Neural cell (in vitro differentiated cells): ENCODE measurements at regions not wholly inside any gene's neighbourhood (a gene's known extent, or its start where the extent isn't known, plus 50 kb on each side); places are given as distances from the start of the nearest gene placed in this dataset.

ENCODE experiments used
- H2AFZ ChIP-seq: fragments of 200-600, 300-800 bp; sonication (generic), shearing (Covaris generic); 2 replicates; pipeline ENCODE4 v1.6.0; 2014; ENCODE audit warnings: low read depth, mild to moderate bottlenecking, antibody characterized with exemption, low read length, moderate library complexity
- H3F3A ChIP-seq: fragments of 200-600 bp; shearing (Covaris generic); 2 replicates; pipeline ENCODE4 v1.6.1; 2016; ENCODE audit warnings: mild to moderate bottlenecking, moderate library complexity, mixed read lengths, antibody characterized with exemption, low read length; ENCODE audit not compliant: insufficient read depth, poor library complexity, severe bottlenecking
- H3K27ac ChIP-seq: fragments of 200-600, 300-800 bp; sonication (generic), shearing (Covaris generic); 2 replicates; pipeline ENCODE4 v1.5.1; 2014; ENCODE audit warnings: mild to moderate bottlenecking, low read length, moderate library complexity
- H3K27me3 ChIP-seq: fragments of 300-800, 200-600 bp; sonication (generic), shearing (Covaris generic); 2 replicates; pipeline ENCODE4 v1.6.0; 2014; ENCODE audit warnings: mild to moderate bottlenecking, low read depth, low read length, moderate library complexity; ENCODE audit not compliant: insufficient read depth
- H3K36me3 ChIP-seq: fragments of 300-800, 200-600 bp; sonication (generic), shearing (Covaris generic); 2 replicates; pipeline ENCODE4 v1.5.1; 2014; ENCODE audit warnings: mild to moderate bottlenecking, antibody characterized with exemption, low read length, moderate library complexity; ENCODE audit not compliant: insufficient read depth
- H3K4me2 ChIP-seq: fragments of 300-800, 200-600 bp; sonication (generic), shearing (Covaris generic); 2 replicates; pipeline ENCODE4 v1.6.0; 2014; ENCODE audit warnings: mild to moderate bottlenecking, low read length
- H3K4me3 ChIP-seq: fragments of 300-800, 200-600 bp; sonication (generic), shearing (Covaris generic); 2 replicates; pipeline ENCODE4 v1.5.1; 2014; ENCODE audit warnings: mild to moderate bottlenecking, low read length, moderate library complexity
- H3K79me2 ChIP-seq: fragments of 200-600 bp; shearing (Covaris generic); replicated peaks from 2 replicates; pipeline ENCODE4 v1.6.0; 2014; ENCODE audit warnings: mild to moderate bottlenecking, low read length, moderate library complexity; ENCODE audit not compliant: insufficient read depth
- H3K9ac ChIP-seq: fragments of 300-800, 200-600 bp; sonication (generic), shearing (Covaris generic); 2 replicates; pipeline ENCODE4 v1.6.1; 2016; ENCODE audit warnings: mild to moderate bottlenecking, low read length, mixed read lengths
- H3K9me2 ChIP-seq: fragments of 200-600 bp; shearing (Covaris generic); 2 replicates; pipeline ENCODE4 v1.6.1; 2016; ENCODE audit warnings: mild to moderate bottlenecking, low read length, mixed read lengths; ENCODE audit not compliant: insufficient read depth
- H3K9me3 ChIP-seq: fragments of 200-600, 300-800 bp; sonication (generic), shearing (Covaris generic); 2 replicates; pipeline ENCODE4 v1.6.1; 2016; ENCODE audit warnings: mild to moderate bottlenecking, mixed run types, low read length, moderate library complexity, mixed read lengths
- H4K20me1 ChIP-seq: fragments of 200-600 bp; shearing (Covaris generic); 2 replicates; pipeline ENCODE4 v1.6.1; 2016; ENCODE audit warnings: mild to moderate bottlenecking, mixed run types; ENCODE audit not compliant: insufficient read depth
- CTCF ChIP-seq: fragments of 450-650 bp; IDR thresholded peaks from 2 replicates; pipeline ENCODE4 v1.5.1; 2014; ENCODE audit warnings: antibody characterized with exemption, mild to moderate bottlenecking, moderate library complexity; ENCODE audit not compliant: poor library complexity, severe bottlenecking
- EP300 ChIP-seq: fragments of 450-650 bp; conservative IDR thresholded peaks from 2 replicates; pipeline ENCODE4 v1.6.1; 2014; ENCODE audit warnings: antibody characterized with exemption, mild to moderate bottlenecking, moderate library complexity; ENCODE audit not compliant: poor library complexity, severe bottlenecking
- EZH2 ChIP-seq: fragments of 200-600, 300-800 bp; shearing (Covaris generic), sonication (generic); IDR thresholded peaks from 2 replicates; pipeline ENCODE4 v1.6.1; 2014; ENCODE audit warnings: antibody characterized with exemption, low read length, borderline replicate concordance, mild to moderate bottlenecking; ENCODE audit not compliant: insufficient read depth, poor library complexity, severe bottlenecking
- MXI1 ChIP-seq: fragments of 450-650 bp; conservative IDR thresholded peaks from 2 replicates; pipeline ENCODE4 v1.6.1; 2014; ENCODE audit warnings: antibody characterized with exemption, mild to moderate bottlenecking; ENCODE audit not compliant: poor library complexity, severe bottlenecking
- POLR2AphosphoS5 ChIP-seq: IDR thresholded peaks from 2 replicates; pipeline ENCODE4 v1.6.1; 2012
- RAD21 ChIP-seq: fragments of 450-650 bp; conservative IDR thresholded peaks from 2 replicates; pipeline ENCODE4 v1.6.1; 2014; ENCODE audit warnings: antibody characterized with exemption, mild to moderate bottlenecking, moderate library complexity
- REST ChIP-seq: IDR thresholded peaks from 2 replicates; pipeline ENCODE4 v1.6.1; 2012; ENCODE audit warnings: borderline replicate concordance
- SMC3 ChIP-seq: fragments of 450-650 bp; conservative IDR thresholded peaks from 2 replicates; pipeline ENCODE4 v1.6.1; 2014; ENCODE audit warnings: antibody characterized with exemption, mild to moderate bottlenecking, moderate library complexity; ENCODE audit not compliant: poor library complexity
- TAF1 ChIP-seq: IDR thresholded peaks from 2 replicates; pipeline ENCODE4 v1.6.1; 2012; ENCODE audit warnings: low read depth

- Histone ChIP-seq H3K4me2 (no peak overlapping the region), H3K4me3 (no peak overlapping the region), H3K36me3 (no peaks in the 10 kb centered on the region), H3F3A (no peaks in the 10 kb centered on the region), H3K9me3 (no peaks in the 10 kb centered on the region), H3K27me3 (no peaks in the 10 kb centered on the region), H3K9ac (no peak overlapping the region), H3K79me2 (no peaks in the 10 kb centered on the region), H3K9me2 (no peaks in the 10 kb centered on the region), H4K20me1 (no peaks in the 10 kb centered on the region), H3K27ac (no peak overlapping the region), H2AFZ (no peak overlapping the region)
- TF ChIP-seq POLR2AphosphoS5, result no peak
- no peak for TF ChIP-seq SMC3
- no peak for TF ChIP-seq EZH2
- TF ChIP-seq CTCF, result no peak
- TF ChIP-seq TAF1, result no peak
- TF ChIP-seq RAD21, result no peak
- no peak for TF ChIP-seq MXI1
- TF ChIP-seq EP300, result no peak
- no peak for TF ChIP-seq REST
Measured at GRCh38 chr2:226325526-226325925, 474.1 kb downstream of the IRS1 start.

GRCh38 chr2:226320076-226320948 is 479.3 kb downstream of the IRS1 start:
- H3K36me3 ChIP-seq, result no peaks in the 10 kb centered on the region
- no peaks in the 10 kb centered on the region for H3F3A ChIP-seq
- H3K4me3 ChIP-seq, result no peak overlapping the region
- H4K20me1 ChIP-seq, result no peaks in the 10 kb centered on the region
- H3K27ac ChIP-seq, result no peak overlapping the region
- no peaks in the 10 kb centered on the region for H3K9me3 ChIP-seq
- no peaks in the 10 kb centered on the region for H3K27me3 ChIP-seq
- H3K9ac ChIP-seq, result no peak overlapping the region
- H3K4me2 ChIP-seq, result no peak overlapping the region
- TF ChIP-seq RAD21 (no peak), TAF1 (no peak), EZH2 (no peak), POLR2AphosphoS5 (no peak), SMC3 (no peak), EP300 (no peak), REST (no peak)
- H3K79me2 ChIP-seq, result no peaks in the 10 kb centered on the region
- H3K9me2 ChIP-seq, result no peaks in the 10 kb centered on the region
- H2AFZ ChIP-seq, result no peak overlapping the region
